ENCODE measurements at regions not wholly inside any gene's neighbourhood (a gene's known extent, or its start where the extent isn't known, plus 50 kb on each side); places are given as distances from the start of the nearest gene placed in this dataset.

- DNase-seq (ENCODE audit: low read depth in 2 of 2) = no peak
Measured at GRCh38 chr7:155360495-155361345, 63.0 kb downstream of the INSIG1 start.

GRCh38 chr7:155361346-155361680, 63.6 kb downstream of the INSIG1 start:
- no peak for DNase-seq (ENCODE audit: low read depth in 2 of 2)

DNA sequence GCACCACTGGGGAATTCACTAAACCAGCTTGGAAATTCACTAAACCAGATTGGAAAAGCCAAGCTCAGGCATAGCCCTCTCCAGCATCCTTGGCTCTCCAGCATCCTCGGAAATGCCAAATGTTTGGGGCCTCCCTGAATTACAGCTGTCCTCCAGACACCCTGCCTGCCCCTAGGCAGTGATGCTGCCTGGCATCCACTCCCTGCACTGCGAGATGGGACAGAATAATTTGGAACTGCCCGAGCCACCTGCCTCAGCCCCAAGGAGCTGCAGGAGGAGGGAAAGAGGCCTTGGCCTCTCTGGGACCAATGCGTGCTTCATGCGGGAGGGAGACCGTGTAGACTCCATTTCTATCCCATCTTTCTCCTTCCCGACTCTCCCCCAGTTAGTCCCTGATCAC, 64.3 kb downstream of the INSIG1 start:
- no peak for DNase-seq (ENCODE audit: low read depth in 2 of 2)

DNA sequence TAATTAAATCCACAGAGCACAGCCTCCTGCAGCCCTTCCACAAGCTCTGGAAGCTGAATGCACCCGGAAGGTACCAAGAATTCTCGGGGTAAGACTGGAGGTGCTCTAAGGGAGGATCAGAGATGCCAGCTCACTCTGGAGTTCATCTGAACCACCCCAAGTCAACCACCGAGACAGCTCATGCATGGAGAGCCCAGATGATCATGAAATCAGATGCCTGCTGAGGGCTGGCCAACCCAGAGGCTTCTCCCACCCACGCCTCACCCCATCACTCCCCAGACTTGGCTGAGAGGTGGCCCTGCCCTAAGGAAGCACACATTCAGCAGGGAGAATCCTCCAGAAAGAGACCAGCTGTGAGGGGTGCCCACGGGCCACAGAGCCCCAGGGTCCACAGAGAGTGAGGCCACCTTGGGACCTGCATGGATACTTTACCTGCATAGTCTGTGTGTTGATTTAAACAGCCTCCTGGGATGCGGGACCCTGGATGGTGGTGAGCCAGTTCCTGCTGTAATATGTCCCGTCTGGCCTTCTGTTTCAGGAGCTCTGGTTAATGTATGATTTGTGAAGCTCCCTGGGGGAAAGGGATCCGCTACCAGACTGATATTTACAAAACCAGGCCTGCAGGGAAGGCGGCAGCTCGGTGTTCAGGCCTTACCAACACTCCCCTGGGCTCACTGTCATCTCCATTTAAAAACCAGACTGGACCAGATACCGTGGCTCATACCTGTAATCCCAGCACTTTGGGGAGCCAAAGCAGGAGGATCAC, 64.9 kb downstream of the INSIG1 start:
- no peak for DNase-seq (ENCODE audit: low read depth in 2 of 2)

GRCh38 chr7:155363146-155363539, 65.5 kb downstream of the INSIG1 start:
- no peak for DNase-seq (ENCODE audit: low read depth in 2 of 2)

- no peak for DNase-seq (ENCODE audit: low read depth in 2 of 2)
Measured at GRCh38 chr7:155363852-155364600, 66.3 kb downstream of the INSIG1 start.

- no peak for DNase-seq (ENCODE audit: low read depth in 2 of 2)
Measured at GRCh38 chr7:155365146-155365874, 67.6 kb downstream of the INSIG1 start.

- no peak for DNase-seq (ENCODE audit: low read depth in 2 of 2)
Measured at GRCh38 chr7:155368894-155369600, 71.4 kb downstream of the INSIG1 start.

- no peak for DNase-seq (ENCODE audit: low read depth in 2 of 2)
Measured at GRCh38 chr7:155369766-155370165, 72.1 kb downstream of the INSIG1 start.

DNA sequence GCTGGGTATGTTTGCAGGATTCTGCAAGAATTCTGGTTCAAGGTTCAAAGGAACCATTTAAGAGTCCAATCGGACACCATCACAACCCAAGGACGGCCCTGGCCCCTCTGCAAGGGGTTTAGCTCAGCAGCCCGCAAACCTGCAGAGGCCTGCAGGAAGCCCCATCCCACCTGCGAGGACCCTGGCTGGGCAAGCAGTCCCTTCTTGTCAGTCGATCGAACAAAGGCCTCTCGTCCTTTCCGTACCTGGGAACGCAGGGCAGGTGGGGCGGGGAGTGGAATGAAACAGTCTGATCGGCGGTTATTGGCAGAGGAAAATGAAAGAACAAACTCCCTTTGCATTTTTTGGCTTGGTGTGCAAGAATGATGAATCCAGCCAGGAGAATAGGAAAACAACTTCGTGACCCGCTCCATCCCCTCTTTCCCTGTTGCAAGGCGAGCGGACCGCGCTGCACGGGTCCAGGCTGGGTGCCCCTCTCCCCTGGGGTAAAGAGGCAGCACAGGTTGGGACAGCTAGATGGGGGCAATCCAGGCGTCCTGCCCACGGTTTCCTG, 73.7 kb downstream of the INSIG1 start:
- no peak for DNase-seq (ENCODE audit: low read depth in 2 of 2)

DNA sequence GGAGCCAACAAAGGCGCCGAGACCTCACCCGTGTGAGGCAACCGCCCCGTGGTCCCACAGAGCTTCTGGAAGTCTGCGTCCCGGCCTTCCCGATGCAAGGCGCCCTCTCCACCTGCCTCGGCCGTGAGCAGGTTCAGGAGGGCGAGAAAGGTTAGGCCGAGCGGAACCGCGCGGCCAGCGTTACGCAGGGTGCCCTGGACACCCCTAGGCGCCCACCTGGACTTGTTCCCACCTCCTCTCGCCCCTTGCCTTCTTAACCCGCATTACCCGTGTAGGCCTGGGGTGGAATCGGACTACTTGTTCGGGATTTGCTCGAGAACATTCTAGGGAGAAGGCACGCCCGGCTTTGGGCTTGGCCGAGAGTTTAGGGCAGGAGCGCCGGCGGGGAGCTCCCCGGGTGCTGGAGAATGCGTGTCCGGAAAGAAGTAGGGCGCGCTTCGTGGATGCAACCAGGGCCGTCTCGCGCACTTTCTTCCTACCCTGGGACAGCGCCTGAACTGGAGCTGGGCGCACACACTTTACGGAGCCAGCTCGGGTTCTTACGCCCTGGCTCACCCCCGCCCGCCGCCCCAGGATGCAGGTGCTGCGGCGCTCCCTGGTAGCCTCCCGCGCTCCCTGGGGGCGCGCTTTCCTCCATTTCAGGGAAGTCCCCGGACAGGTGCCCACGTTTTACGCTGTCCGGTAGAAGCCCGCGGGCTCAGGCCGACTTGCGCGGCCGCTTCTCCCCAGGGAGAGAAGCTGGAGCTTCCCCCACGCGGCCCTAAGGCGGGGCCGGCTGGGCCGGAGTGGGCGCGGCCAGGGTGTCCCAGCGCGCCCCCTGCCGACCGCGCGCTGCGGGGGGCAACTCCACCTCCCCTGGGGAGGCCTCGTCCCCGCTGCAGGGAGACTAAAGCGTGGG, 74.5 kb downstream of the INSIG1 start:
- no peak for DNase-seq (ENCODE audit: low read depth in 2 of 2)

- DNase-seq (ENCODE audit: low read depth in 2 of 2) = no peak
Measured at GRCh38 chr7:155372782-155373358, 75.2 kb downstream of the INSIG1 start.

DNA sequence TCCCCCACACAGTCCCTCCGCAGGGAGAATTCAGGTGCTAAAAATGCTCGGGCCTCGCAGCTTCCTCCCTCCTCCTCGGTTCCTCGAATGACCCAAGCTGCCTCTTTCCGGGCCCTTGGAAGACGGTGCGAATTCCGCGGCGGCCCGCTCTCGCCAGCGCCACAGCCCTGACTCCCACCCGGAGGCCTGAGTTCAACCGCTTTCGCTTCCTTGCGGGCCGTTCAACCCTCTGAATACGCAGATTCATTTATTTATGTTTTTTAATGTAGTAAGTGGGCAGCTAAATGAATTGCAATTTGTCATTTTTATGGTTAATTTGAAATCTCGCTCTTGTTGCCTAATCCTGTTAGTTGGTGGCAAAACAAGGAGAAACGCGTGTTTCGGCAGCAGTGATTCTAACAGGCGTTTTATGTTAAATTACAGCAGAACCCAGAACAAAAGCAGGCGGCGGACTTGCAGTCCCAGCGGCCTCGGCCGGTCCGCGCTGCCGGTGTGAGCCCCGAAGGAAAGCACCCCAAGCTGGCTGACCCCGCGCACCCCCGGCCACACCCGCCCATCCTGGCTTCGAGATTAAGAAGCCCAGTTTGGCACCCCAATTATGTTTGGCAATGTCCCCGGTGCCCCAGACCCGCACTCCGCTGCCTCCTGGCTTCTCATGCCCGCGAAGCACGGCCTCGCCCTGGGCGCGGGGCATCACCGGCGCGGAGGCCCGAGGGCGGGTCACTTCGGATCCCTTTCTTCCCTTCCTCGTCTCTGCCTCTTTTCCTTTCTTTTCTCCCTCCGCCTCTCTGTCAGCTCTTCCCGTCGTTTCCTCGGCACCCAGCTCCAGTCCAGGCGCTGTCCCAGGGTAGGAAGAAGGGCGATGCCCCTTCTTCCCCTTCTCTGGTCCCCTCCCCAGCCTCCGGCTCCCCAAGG, 75.9 kb downstream of the INSIG1 start:
- no peak for DNase-seq (ENCODE audit: low read depth in 2 of 2)

DNA sequence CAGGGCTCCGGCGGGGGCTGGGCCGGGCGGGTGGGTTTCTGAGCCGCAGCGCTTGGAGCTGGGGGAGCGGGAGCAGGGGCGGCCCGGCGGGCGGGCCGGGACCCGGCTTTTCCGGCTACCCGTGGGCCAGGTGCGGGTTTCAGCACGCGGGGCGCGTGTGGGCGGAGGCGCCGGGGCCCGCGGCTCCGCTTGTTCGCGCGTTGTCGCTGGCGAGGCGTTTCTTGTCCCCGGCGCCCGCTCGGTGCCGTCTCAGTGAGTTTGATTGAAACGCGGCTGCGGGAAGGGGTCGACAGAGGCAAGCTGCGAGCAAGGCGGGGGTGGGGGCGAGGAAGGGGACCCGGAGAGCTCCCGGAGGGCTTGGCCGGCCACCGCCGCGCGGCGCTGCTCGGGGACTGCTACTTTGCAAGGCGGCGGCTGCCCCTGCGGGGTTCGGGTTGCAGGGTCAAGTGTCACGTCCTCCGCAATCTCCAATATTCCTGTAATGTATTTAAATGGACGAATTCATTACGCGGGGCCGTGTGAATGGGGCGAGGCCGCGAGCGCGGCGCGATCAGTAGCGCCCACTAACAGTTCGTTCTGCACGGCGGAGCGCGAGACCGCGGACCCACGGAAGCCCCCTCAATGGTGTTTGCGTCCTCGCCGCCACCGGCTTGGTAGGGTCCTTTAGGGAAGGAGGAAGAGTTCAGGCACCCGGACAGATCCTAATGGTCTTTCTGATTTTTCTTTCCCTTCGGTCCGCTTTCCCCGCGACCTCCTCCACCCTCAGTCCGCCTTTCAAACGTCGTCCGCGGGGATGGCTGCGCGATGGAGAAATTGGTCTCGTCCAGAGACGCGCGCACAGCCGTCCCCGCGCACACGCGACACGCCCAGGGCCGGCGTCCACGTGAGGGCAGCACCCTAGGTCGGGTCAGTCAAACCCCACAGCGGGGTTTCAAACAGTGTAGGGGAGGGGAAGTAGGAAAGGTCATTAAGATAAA, 76.9 kb downstream of the INSIG1 start:
- DNase-seq (ENCODE audit: low read depth in 2 of 2) = no peak

DNA sequence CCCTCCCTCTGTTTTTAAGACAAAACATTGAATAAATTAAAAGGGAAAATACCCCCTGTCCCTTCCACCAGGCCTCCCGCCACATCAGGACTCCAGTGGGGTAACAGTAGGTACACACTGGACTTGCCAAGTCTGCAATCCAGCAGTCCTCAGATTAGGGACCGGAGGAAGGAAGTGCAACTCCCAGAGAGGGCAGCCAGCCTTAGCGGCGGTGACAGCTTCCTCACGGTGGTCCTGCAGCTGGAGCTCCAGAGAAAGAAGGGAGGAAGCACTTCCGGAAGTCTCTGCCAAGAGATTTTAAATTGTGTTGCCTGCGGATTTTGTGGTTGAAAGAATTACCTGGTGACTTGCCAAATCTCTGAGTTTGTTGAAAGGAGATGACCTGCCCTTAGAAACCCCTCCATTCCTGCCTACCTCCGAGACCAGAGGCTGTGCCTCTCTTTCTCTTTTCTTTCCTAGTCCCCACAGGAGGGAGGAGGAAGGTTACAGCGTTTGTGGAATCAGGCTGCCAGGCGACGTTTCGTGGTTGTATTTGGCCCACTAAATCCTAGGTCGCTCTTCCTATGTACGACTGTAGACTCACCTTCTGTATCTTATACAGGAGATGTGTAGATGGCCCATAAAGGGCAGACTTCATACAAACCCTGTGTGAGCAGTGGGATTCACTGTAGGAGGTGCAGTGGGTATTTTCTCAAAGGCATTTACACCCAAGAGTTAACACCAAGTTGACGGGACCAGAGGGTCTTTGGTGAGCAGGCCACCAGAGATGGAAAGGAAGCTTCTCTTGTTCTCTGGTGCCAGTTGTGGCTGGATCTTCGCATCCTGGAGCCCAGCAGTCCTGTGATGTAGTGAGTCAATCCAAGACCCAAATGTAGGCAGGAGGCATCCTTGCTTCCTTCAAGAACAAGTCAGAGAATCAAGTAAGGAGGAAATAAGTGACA, 77.9 kb downstream of the INSIG1 start:
- no peak for DNase-seq (ENCODE audit: low read depth in 2 of 2)

All from stimulated activated CD4-positive, alpha-beta T cell treated with anti-CD3 and anti-CD28 coated beads, Interleukin-1b, Interleukin-23, amount 100 ng/mL, for 1 hour (primary cell).